Neural progenitor cell (in vitro differentiated cells): ENCODE measurements at regions not wholly inside any gene's neighbourhood (a gene's known extent, or its start where the extent isn't known, plus 50 kb on each side); places are given as distances from the start of the nearest gene placed in this dataset.

Experiments used
- DNase-seq: peaks from one replicate; pipeline ENCODE4 v3.0.0-alpha.2; 2016; ENCODE audit warnings: low spot score
- H2AFZ ChIP-seq: fragments of 200-600 bp; sonication (generic); replicated peaks from 2 replicates; pipeline ENCODE4 v1.6.1; 2016; ENCODE audit warnings: antibody characterized with exemption
- H3F3A ChIP-seq: fragments of 200-600 bp; sonication (generic); 2 replicates; pipeline ENCODE4 v1.6.1; 2016; ENCODE audit warnings: antibody characterized with exemption, low read depth
- H3K27ac ChIP-seq: fragments of 200-600 bp; sonication (generic); 2 replicates; pipeline ENCODE4 v1.5.1; 2016; ENCODE audit warnings: mild to moderate bottlenecking
- H3K27me3 ChIP-seq: fragments of 200-600 bp; sonication (generic); 2 replicates; pipeline ENCODE4 v1.6.1; 2016; ENCODE audit warnings: mild to moderate bottlenecking, moderate library complexity
- H3K36me3 ChIP-seq: fragments of 200-600 bp; sonication (generic); 2 replicates; pipeline ENCODE4 v1.5.1; 2016
- H3K4me1 ChIP-seq: fragments of 200-600 bp; sonication (generic); 2 replicates; pipeline ENCODE4 v1.6.1; 2016; ENCODE audit warnings: mixed run types
- H3K4me2 ChIP-seq: fragments of 200-600 bp; sonication (generic); 2 replicates; pipeline ENCODE4 v1.6.1; 2016
- H3K4me3 ChIP-seq: fragments of 200-600 bp; sonication (generic); 2 replicates; pipeline ENCODE4 v1.5.1; 2016
- H3K79me2 ChIP-seq: fragments of 200-600 bp; sonication (generic); 2 replicates; pipeline ENCODE4 v1.6.1; 2016; ENCODE audit warnings: low read depth
- H3K9ac ChIP-seq: fragments of 200-600 bp; sonication (generic); 2 replicates; pipeline ENCODE4 v1.6.1; 2016
- H3K9me3 ChIP-seq: fragments of 200-600 bp; sonication (generic); 2 replicates; pipeline ENCODE4 v1.5.1; 2016; ENCODE audit warnings: low read depth
- H4K20me1 ChIP-seq: fragments of 200-600 bp; sonication (generic); 2 replicates; pipeline ENCODE4 v1.6.1; 2016; ENCODE audit warnings: low read depth
- H3K27ac Mint-ChIP-seq: 3 replicates; pipeline ENCODE4 v1.8.0; 2021; ENCODE audit warnings: mixed read lengths
- H3K27me3 Mint-ChIP-seq: 2 replicates; pipeline ENCODE4 v1.8.0; 2022; ENCODE audit warnings: low read depth, mild to moderate bottlenecking, inconsistent platforms, moderate library complexity, mixed read lengths; ENCODE audit not compliant: insufficient read depth
- H3K36me3 Mint-ChIP-seq: 3 replicates; pipeline ENCODE4 v1.8.0; 2021; ENCODE audit warnings: mixed read lengths
- H3K4me1 Mint-ChIP-seq: 3 replicates; pipeline ENCODE4 v1.8.0; 2021; ENCODE audit warnings: mixed read lengths
- H3K4me3 Mint-ChIP-seq: 3 replicates; pipeline ENCODE4 v1.8.0; 2021; ENCODE audit warnings: mild to moderate bottlenecking, moderate library complexity, mixed read lengths
- H3K9me3 Mint-ChIP-seq: 3 replicates; pipeline ENCODE4 v1.8.0; 2020; ENCODE audit warnings: mixed read lengths
- CTCF ChIP-seq: fragments of 200-600 bp; sonication (generic); IDR thresholded peaks from 2 replicates; pipeline ENCODE4 v1.5.1; 2017; ENCODE audit warnings: antibody characterized with exemption, mild to moderate bottlenecking
- EZH2 ChIP-seq: fragments of 200-600 bp; sonication (generic); IDR thresholded peaks from 2 replicates; pipeline ENCODE4 v1.6.1; 2017; ENCODE audit warnings: antibody characterized with exemption, mild to moderate bottlenecking, moderate library complexity
- EZH2phosphoT487 ChIP-seq: fragments of 200-600 bp; sonication (generic); IDR thresholded peaks from 2 replicates; pipeline ENCODE4 v1.6.1; 2017; ENCODE audit warnings: antibody characterized with exemption

GRCh38 chr6:150661216-150662007 is 61.7 kb downstream of the PLEKHG1 start:
- Histone ChIP-seq H3K9me3 (no peaks in the 10 kb centered on the region), H3K27ac (no peak overlapping the region), H3F3A (no peaks in the 10 kb centered on the region), H4K20me1 (no peaks in the 10 kb centered on the region), H3K4me2 (no peak overlapping the region), H3K27me3 (no peaks in the 10 kb centered on the region), H3K36me3 (no peaks in the 10 kb centered on the region), H2AFZ (no peak overlapping the region), H3K4me1 (peaks cover 2% of the 10 kb centered on the region), H3K9ac (no peak overlapping the region), H3K4me3 (no peak overlapping the region), H3K79me2 (no peaks in the 10 kb centered on the region)
- Mint-ChIP-seq H3K4me1 (peaks cover 19% of the 10 kb centered on the region), H3K36me3 (peaks cover 32% of the 10 kb centered on the region), H3K9me3 (no peaks in the 10 kb centered on the region), H3K27ac (no peak overlapping the region), H3K27me3 (no peaks in the 10 kb centered on the region), H3K4me3 (no peak overlapping the region)
- no peak for DNase-seq
- TF ChIP-seq EZH2 (no peak), EZH2phosphoT487 (no peak), CTCF (no peak)

GRCh38 chr6:150662814-150663213 is 63.1 kb downstream of the PLEKHG1 start:
- Histone ChIP-seq H3K27me3 (no peaks in the 10 kb centered on the region), H3F3A (no peaks in the 10 kb centered on the region), H4K20me1 (no peaks in the 10 kb centered on the region), H3K9ac (no peak overlapping the region), H3K36me3 (no peaks in the 10 kb centered on the region), H2AFZ (no peak overlapping the region), H3K4me3 (no peak overlapping the region), H3K4me2 (no peak overlapping the region), H3K9me3 (no peaks in the 10 kb centered on the region), H3K79me2 (no peaks in the 10 kb centered on the region), H3K4me1 (peaks cover 2% of the 10 kb centered on the region), H3K27ac (no peak overlapping the region)
- peaks cover 31% of the 10 kb centered on the region for H3K36me3 Mint-ChIP-seq
- no peaks in the 10 kb centered on the region for H3K27me3 Mint-ChIP-seq
- H3K9me3 Mint-ChIP-seq: no peaks in the 10 kb centered on the region
- no peak overlapping the region for H3K4me3 Mint-ChIP-seq
- H3K27ac Mint-ChIP-seq: no peak overlapping the region
- no peak for DNase-seq
- H3K4me1 Mint-ChIP-seq: peaks cover 28% of the 10 kb centered on the region
- TF ChIP-seq CTCF (no peak), EZH2 (no peak), EZH2phosphoT487 (no peak)

GRCh38 chr6:150664091-150664490 is 64.4 kb downstream of the PLEKHG1 start:
- Histone ChIP-seq H3F3A (no peaks in the 10 kb centered on the region), H3K36me3 (no peaks in the 10 kb centered on the region), H3K4me3 (no peak overlapping the region), H3K9ac (no peak overlapping the region), H3K4me2 (no peak overlapping the region), H3K9me3 (no peaks in the 10 kb centered on the region), H3K4me1 (peaks cover 15% of the 10 kb centered on the region), H4K20me1 (no peaks in the 10 kb centered on the region), H3K27ac (no peak overlapping the region), H3K79me2 (no peaks in the 10 kb centered on the region), H2AFZ (no peak overlapping the region), H3K27me3 (no peaks in the 10 kb centered on the region)
- Mint-ChIP-seq H3K36me3 (peaks cover 29% of the 10 kb centered on the region), H3K4me1 (peaks cover 31% of the 10 kb centered on the region), H3K27ac (no peak overlapping the region), H3K9me3 (no peaks in the 10 kb centered on the region), H3K4me3 (no peak overlapping the region), H3K27me3 (no peaks in the 10 kb centered on the region)
- TF ChIP-seq EZH2: no peak
- no peak for TF ChIP-seq EZH2phosphoT487
- no peak for TF ChIP-seq CTCF
- no peak for DNase-seq
